HL-60/S4 (cell line): ENCODE measurements at regions not wholly inside any gene's neighbourhood (a gene's known extent, or its start where the extent isn't known, plus 50 kb on each side); places are given as distances from the start of the nearest gene placed in this dataset.

Experiments used
- in situ Hi-C: fragments of 300-500 bp; cut with MboI; formaldehyde crosslinking; loops from 2 replicates; pipeline ENCODE4 v1.14.3; 2022; ENCODE audit warnings: low sequenced_read_pairs

- in situ Hi-C loops: loop anchor here (25.0 kb wide), 1 partner anchor 1101 kb away; no protein-coding TSS in a partner anchor
Observed at GRCh38 chr3:18988614-18989229, 159.6 kb upstream of the KCNH8 start.

GRCh38 chr3:18987862-18988447 is 160.4 kb upstream of the KCNH8 start:
- in situ Hi-C loops: loop anchor here (25.0 kb wide), 1 partner anchor 1101 kb away; no protein-coding TSS in a partner anchor

- in situ Hi-C loops: loop anchor here (25.0 kb wide), 1 partner anchor 1100 kb away; no protein-coding TSS in a partner anchor
Observed at GRCh38 chr3:18987070-18987469, 161.2 kb upstream of the KCNH8 start.

GRCh38 chr3:18982920-18983319 is 165.4 kb upstream of the KCNH8 start:
- in situ Hi-C loops: loop anchor here (25.0 kb wide), 1 partner anchor 1096 kb away; no protein-coding TSS in a partner anchor

- in situ Hi-C loops: loop anchor here (25.0 kb wide), 1 partner anchor 1089 kb away; no protein-coding TSS in a partner anchor
Observed at GRCh38 chr3:18976102-18976501, 172.2 kb upstream of the KCNH8 start.

GRCh38 chr3:18968120-18968519 is 180.2 kb upstream of the KCNH8 start:
- in situ Hi-C loops: no loop called here

GRCh38 chr3:18965781-18966180 is 182.5 kb upstream of the KCNH8 start:
- in situ Hi-C loops: no loop called here

GRCh38 chr3:18964640-18965039 is 183.7 kb upstream of the KCNH8 start:
- in situ Hi-C loops: no loop called here

GRCh38 chr3:18951333-18951732 is 197.0 kb upstream of the KCNH8 start:
- in situ Hi-C loops: no loop called here

GRCh38 chr3:18946524-18946923 is 201.8 kb upstream of the KCNH8 start:
- in situ Hi-C loops: no loop called here

- in situ Hi-C loops: no loop called here
Observed at GRCh38 chr3:18937574-18937973, 210.7 kb upstream of the KCNH8 start.

GRCh38 chr3:18919158-18919557 is 229.2 kb upstream of the KCNH8 start:
- in situ Hi-C loops: no loop called here

GRCh38 chr3:18917923-18918322 is 230.4 kb upstream of the KCNH8 start:
- in situ Hi-C loops: no loop called here

- in situ Hi-C loops: no loop called here
Observed at GRCh38 chr3:18902081-18902793, 246.1 kb upstream of the KCNH8 start.

- in situ Hi-C loops: no loop called here
Observed at GRCh38 chr3:18901571-18901970, 246.7 kb upstream of the KCNH8 start.

GRCh38 chr3:18900994-18901393 is 247.3 kb upstream of the KCNH8 start:
- in situ Hi-C loops: no loop called here

GRCh38 chr3:18898911-18899310 is 249.4 kb upstream of the KCNH8 start:
- in situ Hi-C loops: no loop called here

GRCh38 chr3:18892756-18893155 is 255.6 kb upstream of the KCNH8 start:
- in situ Hi-C loops: no loop called here

- in situ Hi-C loops: no loop called here
Observed at GRCh38 chr3:18892047-18892446, 256.3 kb upstream of the KCNH8 start.

- in situ Hi-C loops: no loop called here
Observed at GRCh38 chr3:18891641-18892040, 256.7 kb upstream of the KCNH8 start.

- in situ Hi-C loops: no loop called here
Observed at GRCh38 chr3:18890449-18890848, 257.9 kb upstream of the KCNH8 start.

GRCh38 chr3:18888819-18889218 is 259.5 kb upstream of the KCNH8 start:
- in situ Hi-C loops: no loop called here
